ENCODE measurements at regions not wholly inside any gene's neighbourhood (a gene's known extent, or its start where the extent isn't known, plus 50 kb on each side); places are given as distances from the start of the nearest gene placed in this dataset.
"Not testable (repeated sequence)": the region's sequence is repeated elsewhere in the genome, so short reads cannot be mapped to it uniquely, and the experiment has no call there.

DNA sequence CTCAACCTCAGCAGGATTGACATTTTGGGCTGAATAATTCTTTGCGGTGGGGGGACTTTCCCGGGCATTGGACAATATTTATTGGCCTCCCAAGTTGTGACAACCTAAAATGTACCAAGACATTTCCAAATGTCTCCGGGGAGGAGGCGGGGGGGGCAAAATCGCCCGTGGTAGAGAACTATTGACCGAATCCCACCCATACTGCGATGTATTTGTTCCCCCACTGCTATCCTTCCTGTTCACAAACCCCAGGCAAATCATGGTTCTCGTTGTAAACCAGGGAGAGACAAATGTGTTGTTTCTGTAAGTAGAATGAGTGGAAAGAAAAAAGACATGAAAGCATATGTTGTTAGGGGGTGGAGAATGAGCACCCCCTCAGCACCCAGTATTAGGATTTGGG, 141.9 kb downstream of the PSAT1 start:
- no peak for DNase-seq

DNA sequence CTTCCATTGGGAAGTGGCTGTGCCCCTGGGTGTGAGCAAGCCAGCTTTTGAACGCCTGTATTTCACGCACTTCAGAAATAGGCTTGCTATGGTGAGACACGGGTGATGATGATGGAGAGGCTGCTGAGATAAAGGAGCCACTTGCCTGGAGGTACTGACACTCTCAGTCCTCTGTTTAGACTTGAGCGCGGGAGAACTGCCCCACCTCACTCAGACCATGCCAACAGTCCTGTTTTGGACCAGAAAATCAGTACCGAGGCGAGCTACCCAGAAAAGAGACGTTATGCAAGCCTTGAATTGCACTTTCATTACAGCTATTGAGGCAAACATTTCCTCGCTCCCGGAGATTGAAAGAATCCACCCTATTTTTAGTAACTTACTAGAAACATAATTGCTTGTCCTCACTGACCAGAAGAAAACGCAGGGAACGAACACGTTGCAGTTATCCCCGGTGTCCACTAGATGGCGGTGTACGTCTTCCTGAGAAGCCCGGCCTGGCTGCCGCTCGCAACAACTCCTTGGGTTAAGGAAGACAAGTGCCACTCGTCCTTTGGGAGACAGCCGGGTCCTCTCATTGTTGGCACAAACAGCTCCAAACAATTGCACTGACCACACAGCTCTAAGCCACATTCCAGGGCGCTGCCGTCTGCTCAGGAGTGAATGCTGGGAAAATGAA, 142.4 kb downstream of the PSAT1 start:
- peak; percentile 83 for DNase-seq

DNA sequence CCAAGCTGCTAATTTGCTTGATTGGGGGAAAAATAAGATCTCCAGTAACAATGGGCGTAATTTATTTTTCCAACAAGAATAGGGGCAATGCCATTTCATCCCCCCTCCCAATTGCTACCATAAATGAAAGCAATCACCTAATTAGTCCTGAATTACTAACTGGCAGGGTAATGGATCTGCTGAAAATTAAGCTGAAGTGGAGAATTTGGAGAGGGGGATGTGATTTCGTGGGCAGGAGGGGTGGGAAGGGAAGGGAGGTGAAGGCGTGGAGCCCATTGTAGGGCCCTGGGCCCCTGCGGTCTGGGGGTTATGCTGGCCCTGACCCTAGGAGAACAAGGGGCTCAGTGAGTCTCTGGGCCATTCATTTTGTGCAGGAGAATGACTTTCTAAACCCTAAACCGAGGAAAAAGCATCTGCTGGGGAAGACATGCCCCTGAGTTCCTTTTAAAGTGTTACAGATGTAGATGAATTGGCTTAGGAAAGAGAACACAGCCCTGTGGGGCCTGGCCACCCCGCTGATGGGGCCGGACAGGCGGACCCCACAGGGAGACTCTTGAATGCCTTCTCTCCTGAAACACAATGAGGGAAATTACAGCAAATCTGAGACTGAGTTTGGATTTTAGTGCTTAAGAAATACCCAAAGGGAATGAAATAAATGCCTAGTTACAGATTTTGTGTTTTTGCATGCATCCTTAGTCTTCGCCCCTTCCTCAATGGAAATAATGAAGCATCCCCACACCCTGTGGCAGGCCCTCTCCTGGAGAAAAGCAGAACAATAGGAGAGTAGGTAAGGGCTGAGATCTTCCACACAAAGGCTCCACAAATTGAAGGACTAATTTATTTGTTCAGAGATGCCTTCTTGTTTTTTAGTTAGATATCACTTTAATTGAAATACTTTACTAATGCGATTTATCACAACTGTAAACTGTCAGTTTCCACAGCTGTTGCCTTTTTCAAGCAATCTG, 143.2 kb downstream of the PSAT1 start:
- no peak for DNase-seq

DNA sequence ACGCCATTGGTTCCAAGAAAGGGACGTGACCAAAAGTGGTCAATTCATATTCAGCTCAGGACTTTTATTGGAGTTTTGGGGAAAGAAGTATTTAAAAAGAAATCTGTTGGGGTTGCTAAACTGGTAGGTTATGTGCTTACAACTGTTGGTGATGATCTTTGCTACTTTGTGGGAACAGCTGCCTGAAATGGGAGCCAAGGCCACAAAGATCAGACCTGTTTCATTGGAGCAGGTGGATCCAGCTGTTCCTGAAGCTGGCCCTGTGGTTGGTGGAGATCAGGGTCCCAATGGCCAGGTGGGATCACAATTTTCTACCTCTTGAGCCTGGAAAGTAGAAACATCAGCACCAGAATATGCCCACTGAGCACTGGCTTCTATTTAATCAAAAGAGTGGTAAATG, 144.5 kb downstream of the PSAT1 start:
- DNase-seq: no peak

DNA sequence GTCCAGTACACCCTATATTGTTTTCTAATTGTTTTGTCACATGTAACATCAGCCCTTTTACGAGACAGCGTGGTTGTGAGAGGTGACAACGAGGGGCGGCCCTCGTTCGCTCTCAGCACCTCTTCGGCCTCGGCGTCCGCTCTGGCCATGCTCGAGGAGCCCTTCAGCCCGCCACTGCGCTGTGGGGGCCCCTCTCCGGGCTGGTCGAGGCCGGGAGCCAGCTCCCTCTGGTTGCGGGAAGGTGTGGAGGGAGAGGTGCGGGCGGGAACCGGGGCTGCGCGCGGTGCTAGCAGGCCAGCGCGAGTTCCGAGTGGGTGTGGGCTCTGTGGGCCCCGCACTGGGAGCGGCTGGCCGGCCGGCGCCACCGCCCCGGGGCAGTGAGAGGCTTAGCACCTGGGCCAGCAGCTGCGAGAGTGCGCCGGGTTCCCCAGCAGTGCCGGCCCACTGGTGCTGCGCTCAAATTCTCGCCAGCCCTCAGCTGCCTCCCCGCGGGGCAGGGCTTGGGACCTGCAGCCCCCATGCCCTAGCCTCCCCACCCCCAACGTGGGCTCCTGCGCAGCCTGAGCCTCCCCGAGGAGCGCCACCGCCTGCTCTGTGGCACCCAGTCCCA, 145.0 kb downstream of the PSAT1 start:
- DNase-seq: no peak

DNA sequence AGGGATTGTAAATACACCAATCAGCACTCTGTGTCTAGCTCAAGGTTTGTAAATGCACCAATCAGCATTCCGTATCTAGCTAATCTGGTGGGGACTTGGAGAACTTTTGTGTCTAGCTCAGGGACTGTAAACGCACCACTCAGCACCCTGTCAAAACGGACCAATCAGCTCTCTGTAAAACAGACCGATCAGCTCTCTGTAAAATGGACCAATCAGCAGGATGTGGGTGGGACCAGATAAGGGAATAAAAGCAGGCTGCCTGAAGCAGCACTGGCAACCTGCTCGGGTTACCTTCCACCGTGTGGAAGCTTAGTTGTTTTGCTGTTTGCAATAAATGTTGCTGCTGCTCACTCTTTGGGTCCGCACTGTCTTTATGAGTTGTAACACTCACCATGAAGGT, 145.7 kb downstream of the PSAT1 start:
- not testable (repeated sequence) for DNase-seq

DNA sequence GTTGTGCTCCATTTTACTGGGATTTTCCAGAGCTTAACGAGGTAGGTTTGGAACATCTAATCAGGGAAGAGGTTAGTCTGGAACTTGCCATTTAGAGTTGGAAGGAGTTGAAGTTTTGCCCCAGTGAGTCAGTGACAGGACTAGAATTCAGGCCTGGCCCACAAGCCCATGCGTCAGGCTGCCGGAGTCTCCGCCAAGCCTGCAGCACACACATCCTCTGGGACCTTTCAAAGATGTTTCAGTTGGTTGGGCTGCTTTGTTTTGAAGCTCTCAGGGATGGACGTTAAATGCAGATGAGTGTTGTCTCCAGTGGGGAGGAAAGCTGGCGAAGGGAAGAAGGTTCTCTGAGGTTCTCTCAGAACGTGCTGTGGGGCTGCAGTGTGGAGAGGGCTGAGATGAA, 147.0 kb downstream of the PSAT1 start:
- DNase-seq: no peak

DNA sequence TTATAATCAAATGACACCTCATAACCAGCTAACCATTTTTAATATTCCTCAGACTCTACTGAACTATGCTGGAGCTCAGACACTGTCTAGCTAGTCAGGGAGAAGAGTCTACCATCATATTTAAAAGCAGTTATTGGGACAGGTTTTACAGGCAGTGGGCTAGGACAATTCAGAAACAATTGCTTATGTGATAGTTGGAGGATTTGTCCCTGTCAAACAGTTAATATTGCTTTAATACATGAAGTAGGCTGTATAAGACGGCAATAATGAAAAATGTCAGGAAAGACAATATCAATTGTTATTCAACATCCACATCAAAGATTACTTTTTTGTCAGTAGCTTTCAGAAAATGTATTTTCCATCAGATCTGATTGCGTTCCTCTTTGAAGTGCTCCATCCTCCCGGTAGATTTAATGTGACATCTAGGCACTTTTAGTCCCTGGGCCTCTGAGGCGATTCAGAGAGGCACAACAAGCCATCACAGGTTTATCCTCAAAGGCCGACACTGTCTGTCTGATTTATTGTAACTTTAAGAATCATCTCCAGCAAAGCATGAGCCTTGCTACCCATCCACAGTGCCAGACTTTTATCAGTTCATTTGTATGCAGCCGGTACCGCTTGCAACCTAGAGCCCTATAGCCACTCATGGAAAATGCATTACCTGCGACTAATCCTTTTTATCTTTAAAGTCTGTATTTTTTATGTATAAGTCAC, 152.2 kb downstream of the PSAT1 start:
- no peak for DNase-seq

DNA sequence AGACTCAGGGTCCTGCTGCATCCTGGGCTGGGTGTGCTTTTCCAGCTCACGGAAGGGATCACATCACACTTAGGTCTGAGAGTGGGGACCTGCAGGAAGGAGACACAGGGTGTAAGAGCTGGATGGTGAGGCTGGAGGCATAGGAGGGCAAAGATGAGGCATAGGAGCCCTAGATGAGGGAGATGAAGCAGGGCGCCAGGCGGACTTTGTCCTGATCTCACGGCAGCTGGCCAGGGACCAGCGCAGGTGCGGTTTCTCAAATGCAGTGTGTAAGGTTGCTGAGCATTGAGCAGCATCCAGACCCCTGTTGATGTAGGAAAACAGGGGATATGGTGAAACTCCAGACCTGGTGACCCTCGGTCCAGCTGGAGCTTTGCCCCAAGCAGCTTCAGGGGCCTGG, 156.5 kb downstream of the PSAT1 start:
- DNase-seq: no peak

DNA sequence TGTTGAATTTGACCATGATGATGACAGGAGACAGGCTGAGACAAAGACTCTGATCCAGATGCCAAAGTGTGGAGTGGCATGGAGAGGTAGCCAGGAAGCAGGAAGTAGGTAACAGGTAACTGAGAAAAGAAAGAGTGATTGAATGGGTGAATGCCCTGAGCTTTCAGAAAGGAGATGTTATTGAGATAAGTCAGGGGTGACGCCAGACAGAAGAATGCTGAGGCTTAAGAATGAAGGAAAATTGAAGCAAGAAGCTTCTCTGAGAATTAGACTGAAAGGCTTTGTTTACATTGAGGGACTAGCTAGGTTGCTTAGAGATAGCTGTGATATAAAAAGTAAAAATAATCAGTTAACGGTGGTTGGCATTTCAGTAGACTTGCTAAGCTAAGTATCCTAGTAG, 165.7 kb downstream of the PSAT1 start:
- no peak for DNase-seq

DNA sequence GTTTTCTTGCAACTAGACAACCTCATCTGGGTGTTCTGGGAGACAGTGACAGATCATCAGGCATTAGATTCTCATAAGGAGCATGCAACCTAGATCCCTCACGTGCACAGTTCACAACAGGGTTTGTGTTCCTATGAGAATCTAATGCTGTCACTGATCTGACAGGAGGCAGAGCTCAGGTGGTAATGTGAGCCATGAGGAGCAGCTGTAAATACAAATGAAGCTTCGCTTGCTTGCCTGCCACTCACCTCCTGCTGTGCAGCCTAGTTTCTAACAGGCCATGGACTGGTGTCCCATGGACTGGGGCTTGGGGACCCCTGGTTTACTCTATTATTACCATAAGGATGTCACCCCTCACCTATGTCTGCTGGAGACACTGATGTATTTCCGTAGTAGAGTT, 166.8 kb downstream of the PSAT1 start:
- no peak for DNase-seq

DNA sequence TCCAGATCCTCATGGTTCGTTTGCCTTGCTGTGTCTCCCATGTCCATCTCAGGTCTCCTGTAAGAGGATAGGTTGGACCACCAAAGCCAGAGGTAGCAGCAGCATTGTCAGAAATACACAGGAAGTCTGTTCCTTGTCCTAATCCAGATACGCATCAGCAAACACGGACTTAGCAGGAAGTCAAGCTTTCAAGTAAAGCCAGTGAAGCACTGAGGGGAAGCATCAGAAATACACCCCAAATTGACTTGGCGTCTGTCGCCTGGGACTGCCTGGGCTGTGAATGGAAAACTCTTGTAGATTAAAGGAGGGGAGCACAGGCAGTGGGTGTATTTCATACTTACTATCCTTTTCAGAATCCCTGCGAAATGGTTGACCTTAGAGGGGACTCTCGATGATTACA, 171.3 kb downstream of the PSAT1 start:
- no peak for DNase-seq

DNA sequence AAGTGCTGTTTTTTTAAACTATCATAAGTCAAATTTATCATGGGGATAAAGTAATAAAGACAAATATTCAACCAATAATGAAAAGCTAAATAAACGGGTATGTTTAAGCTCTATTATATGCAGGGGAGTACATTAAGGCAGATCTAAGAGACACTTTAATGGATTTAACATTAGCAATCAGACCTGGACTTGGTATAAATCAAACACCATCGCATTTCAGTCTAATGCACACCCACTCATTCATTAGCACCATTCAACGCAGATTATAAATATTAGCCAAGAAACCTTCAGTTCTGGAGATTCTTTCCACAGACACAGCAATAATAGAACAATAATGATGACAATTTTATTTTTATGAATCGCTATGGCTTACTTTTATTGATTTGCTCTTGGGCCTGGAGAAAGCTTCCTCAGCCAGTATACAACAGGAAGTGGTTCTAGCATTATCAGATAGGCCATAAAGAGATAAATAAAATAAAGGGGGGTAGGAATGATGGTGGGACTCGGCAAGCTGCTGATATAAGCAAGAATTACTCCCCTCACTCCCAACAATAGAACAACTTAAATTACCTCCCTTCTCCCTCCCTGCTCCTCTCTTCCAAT, 172.2 kb downstream of the PSAT1 start:
- no peak for DNase-seq

DNA sequence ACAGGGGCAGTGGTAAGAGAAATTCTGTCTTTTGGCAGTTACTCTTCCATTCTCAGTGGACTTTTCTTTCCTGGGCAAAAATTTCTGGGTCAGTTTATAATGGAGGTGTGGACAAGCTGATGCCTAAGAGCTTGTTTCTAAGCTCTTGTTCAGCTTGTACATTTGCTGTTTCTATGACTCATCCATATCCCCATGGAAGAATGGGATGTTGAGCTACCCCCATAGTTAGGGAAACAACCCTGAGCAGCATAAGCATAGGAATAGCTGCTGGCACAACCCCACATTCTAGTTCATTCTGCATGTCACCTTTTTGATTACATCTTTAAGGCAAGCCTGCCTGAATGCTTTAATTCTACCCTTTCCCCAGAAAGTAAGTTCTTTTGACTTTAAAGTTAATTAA, 173.3 kb downstream of the PSAT1 start:
- no peak for DNase-seq

DNA sequence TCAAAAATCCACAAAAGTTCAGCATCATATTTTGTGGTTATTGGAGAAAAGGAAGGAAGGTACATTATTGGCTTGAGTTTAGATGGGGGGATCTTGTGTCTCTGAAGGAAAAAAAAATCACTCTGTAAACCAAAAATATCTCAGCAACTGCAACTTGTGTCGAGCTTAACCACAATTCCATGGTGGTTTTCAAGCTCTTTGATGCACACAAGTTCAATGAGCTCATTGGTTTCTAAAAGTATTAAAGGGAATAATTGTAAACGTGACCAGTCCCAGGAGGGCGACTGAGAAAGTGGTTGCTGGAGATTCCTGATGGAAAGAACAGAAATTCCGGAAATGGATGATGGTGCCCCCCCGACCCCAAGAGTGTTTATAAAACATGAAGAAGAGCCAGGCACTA, 173.8 kb downstream of the PSAT1 start:
- DNase-seq: no peak

DNA sequence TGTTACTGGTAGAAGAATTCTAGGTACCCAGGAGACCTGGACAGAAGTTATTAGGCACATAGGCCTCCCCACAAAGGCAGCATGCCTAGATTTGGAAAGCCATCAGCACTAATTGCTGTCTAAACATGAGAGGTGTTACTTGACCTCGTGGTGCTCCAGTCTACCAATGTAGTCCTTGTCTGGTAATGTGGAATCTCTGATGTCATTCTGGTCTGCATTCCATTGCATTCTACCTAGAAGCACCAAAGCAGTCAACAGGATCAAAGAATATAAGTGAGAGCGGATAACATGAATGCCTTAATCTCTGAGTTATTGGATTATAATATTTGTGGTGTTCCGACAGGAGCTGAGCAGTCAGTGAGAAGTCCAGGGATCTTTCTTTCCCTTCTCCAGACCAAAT, 175.2 kb downstream of the PSAT1 start:
- no peak for DNase-seq

DNA sequence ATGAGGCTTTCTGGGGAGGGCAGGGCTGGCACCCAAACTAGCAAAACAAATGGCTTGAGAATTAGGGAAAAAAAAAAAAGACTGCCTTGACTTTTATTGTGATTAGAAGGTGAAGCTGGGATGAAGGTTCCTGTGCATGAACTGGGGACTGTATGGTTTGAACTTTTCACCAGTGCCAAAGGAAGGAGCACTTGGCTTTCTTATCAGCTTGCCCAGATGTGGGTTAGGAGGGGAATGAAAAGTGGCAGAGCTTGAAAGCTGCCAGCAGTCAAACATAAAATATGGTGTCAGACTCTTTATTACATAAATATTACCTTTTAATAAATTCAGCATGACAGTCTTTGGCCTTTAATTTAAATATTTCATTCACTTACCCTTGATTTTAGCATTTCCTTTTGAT, 182.5 kb downstream of the PSAT1 start:
- no peak for DNase-seq

DNA sequence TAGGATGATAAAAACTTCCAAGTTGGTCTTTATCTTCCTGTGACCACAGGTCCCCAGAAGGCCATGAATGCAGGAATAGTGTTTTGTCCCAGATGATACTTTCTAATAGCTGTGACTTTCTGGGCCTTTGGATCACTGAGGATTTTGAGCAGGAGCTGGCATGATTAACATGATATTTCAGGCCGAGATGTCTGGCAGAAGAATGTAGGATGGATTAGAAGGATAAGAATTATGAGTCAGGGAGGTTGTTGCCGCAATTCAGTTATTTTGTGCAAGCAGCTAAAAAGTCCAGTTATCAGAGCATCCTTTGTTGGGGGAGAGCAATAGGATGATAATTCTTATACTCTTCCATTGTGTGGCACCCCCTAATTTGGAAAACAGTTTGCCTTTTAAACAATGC, 189.7 kb downstream of the PSAT1 start:
- DNase-seq: no peak

DNA sequence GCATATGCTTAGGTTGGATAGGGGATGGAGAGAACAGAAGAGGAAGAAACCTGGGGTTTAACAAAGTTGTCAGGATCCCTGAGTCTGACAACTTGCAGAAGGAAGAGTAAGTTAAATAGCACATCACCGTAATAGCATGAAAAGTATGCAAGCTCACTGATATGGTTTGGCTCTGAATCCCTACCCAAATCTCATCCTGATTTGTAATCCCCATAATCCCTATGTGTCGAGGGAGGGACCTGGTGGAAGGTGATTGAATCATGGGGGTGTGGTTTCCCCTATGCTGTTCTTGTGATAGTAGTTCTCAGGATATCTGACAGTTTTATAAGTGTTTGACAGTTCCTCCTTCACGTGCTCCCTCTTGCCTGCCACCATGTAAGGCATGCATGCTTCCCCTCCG, 193.3 kb downstream of the PSAT1 start:
- no peak for DNase-seq

DNA sequence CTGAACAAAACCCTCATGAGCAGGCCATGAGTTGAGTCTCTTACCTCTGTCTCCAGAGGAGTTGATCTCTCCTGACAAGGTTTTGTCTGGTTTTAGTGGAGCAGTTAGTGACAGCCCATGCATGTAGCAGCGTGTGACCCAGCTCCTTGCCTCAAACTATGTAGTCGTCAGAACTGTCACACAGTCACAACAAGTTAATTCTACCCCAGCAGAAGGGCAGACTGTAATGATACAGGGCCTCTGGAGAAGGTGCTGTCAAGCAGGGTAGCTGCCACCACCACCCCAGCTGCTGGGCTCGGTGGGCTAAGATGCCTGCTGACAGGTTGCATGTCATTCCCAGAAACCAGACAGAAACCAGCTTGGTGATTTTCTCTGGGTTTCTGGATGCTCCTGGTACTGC, 194.5 kb downstream of the PSAT1 start:
- DNase-seq: no peak

DNA sequence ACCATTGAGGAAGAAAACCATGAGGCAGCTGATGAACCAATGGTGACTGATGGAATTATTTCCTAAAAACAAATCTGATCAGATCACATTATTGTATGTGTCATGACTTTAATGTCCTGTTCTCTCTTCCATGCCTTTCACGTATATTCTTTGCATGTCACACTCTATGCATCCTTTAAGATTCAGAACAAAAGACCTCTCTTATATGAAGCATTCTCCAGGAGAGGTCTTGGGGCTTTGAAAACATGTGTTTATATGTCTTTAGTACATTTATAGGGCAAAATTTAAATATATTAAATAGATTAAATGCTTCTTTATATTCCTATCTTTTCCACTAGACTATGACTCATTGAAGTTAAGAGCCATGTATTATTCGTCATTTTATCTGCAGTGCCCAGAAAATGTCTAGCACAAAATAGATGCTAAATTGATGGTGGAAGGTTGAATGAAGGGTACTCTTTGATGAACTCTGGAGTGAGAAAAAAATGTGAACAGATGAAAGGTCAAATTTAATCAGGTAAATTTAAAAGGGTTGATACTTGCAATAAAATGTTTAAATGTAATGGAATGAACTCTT, 196.3 kb downstream of the PSAT1 start:
- no peak for DNase-seq

DNA sequence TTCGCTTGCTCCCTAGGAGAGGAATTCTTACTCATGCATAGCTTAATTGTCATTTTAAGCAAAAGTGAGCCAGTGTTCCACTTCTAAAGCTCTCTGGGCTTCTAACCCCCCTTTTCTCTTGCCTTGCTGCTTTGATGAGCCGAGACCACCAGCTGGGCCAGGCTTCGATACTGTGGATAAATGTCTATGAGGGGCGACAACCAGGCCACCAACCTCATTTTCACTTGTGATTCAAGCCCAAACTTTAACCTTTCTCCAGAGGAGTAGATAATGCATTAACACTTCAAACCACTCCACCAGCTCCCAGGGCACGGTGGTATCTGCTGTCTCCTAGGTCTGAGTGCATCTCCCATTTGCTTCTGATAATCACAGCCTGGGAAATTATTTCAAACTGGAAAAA, 205.6 kb downstream of the PSAT1 start:
- no peak for DNase-seq

DNA sequence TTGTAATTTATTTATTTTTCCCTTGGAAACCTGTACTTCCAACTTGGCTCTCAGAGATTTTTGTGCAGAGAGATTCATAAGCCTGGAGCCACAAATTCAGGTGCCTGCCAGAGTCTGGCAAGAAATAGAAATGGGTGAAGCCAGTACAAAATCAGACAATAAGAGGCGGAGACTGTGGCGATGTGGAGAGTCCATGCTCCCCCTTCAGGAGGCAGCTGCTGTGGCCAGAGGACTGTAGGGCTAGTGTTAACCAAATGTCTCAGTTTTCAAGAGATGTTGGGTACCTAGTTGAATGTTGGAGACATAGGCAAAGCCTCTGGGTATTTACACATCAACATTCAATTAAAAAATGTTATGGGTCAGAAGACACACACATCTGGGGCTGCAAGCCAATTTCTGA, 208.6 kb downstream of the PSAT1 start:
- DNase-seq: no peak
